GM18499 (cell line): ENCODE measurements at regions not wholly inside any gene's neighbourhood (a gene's known extent, or its start where the extent isn't known, plus 50 kb on each side); places are given as distances from the start of the nearest gene placed in this dataset.
"Not testable (repeated sequence)": the region's sequence is repeated elsewhere in the genome, so short reads cannot be mapped to it uniquely, and the experiment has no call there.

Experiments
- ATAC-seq: cut with Tn5 transposase; IDR thresholded peaks from one replicate; pipeline ENCODE4 v1.9.1; 2021; ENCODE audit warnings: moderate number of reproducible peaks; ENCODE audit not compliant: insufficient read depth, unreplicated experiment

- no peak for ATAC-seq
These were observed 236.6 kb upstream of the PCDH18 start for GRCh38 chr4:137768881-137769280.

- no peak for ATAC-seq
These were observed 235.9 kb upstream of the PCDH18 start for GRCh38 chr4:137768196-137768595.

- no peak for ATAC-seq
These were observed 230.3 kb upstream of the PCDH18 start for GRCh38 chr4:137762591-137762990.

GRCh38 chr4:137754652-137755471 is 222.6 kb upstream of the PCDH18 start:
- no peak for ATAC-seq

- no peak for ATAC-seq
These were observed 217.2 kb upstream of the PCDH18 start for GRCh38 chr4:137749466-137749865.

GRCh38 chr4:137748616-137749015 is 216.3 kb upstream of the PCDH18 start:
- no peak for ATAC-seq

GRCh38 chr4:137740141-137740540 is 207.8 kb upstream of the PCDH18 start:
- no peak for ATAC-seq

- no peak for ATAC-seq
These were observed 207.1 kb upstream of the PCDH18 start for GRCh38 chr4:137739391-137739790.

- ATAC-seq, result no peak
These were observed 206.2 kb upstream of the PCDH18 start for GRCh38 chr4:137738375-137738990.

GRCh38 chr4:137735561-137736104 is 203.3 kb upstream of the PCDH18 start:
- no peak for ATAC-seq

GRCh38 chr4:137733174-137734141 is 201.2 kb upstream of the PCDH18 start:
- ATAC-seq, result not testable (repeated sequence)

GRCh38 chr4:137722910-137723309 is 190.6 kb upstream of the PCDH18 start:
- ATAC-seq, result no peak

GRCh38 chr4:137711502-137711901 is 179.2 kb upstream of the PCDH18 start:
- ATAC-seq, result no peak

GRCh38 chr4:137707626-137708025 is 175.3 kb upstream of the PCDH18 start:
- ATAC-seq, result no peak

- no peak for ATAC-seq
These were observed 174.9 kb upstream of the PCDH18 start for GRCh38 chr4:137707102-137707620.

GRCh38 chr4:137705171-137705783 is 173.0 kb upstream of the PCDH18 start:
- ATAC-seq, result no peak

GRCh38 chr4:137703195-137703594 is 170.9 kb upstream of the PCDH18 start:
- ATAC-seq, result no peak

- no peak for ATAC-seq
These were observed 170.2 kb upstream of the PCDH18 start for GRCh38 chr4:137702512-137702911.

- no peak for ATAC-seq
These were observed 169.1 kb upstream of the PCDH18 start for GRCh38 chr4:137701401-137701800.

- no peak for ATAC-seq
These were observed 168.5 kb upstream of the PCDH18 start for GRCh38 chr4:137700751-137701150.
